ENCODE measurements at regions not wholly inside any gene's neighbourhood (a gene's known extent, or its start where the extent isn't known, plus 50 kb on each side); places are given as distances from the start of the nearest gene placed in this dataset.
A peak's percentile ranks its signal among the peaks of the same experiment; 100 is the strongest.
"Not testable (repeated sequence)": the region's sequence is repeated elsewhere in the genome, so short reads cannot be mapped to it uniquely, and the experiment has no call there.

GRCh38 chr7:65620216-65620615 is 246.6 kb downstream of the ZNF92 start:
- H2AFZ ChIP-seq (ENCODE audit: insufficient read depth, low read depth, low read length, poor library complexity, severe bottlenecking); H3K9ac ChIP-seq (ENCODE audit: low read length); H3K27ac Mint-ChIP-seq; H3K4me1 ChIP-seq (ENCODE audit: control insufficient read depth in 2 of 2, insufficient read depth in 2 of 2, low read length in 2 of 2); H3K9me3 Mint-ChIP-seq (ENCODE audit: insufficient read depth); intact Hi-C loops (cut with micrococcal nuclease); H3K4me2 ChIP-seq (replicated peaks; ENCODE audit: low read depth, low read length, poor library complexity, severe bottlenecking); H3K4me3 ChIP-seq (ENCODE audit: control extremely low read depth in 1 of 5, extremely low read depth in 1 of 5, insufficient read depth in 1 of 5, low read depth in 2 of 5, low read length in 4 of 5); H3K9me3 ChIP-seq (ENCODE audit: control extremely low read depth in 1 of 3, control insufficient read depth in 2 of 3, insufficient read depth in 1 of 3, low read length in 2 of 3); H3K4me3 Mint-ChIP-seq; POLR2A ChIA-PET; H4K20me1 ChIP-seq (ENCODE audit: control insufficient read depth, insufficient read depth, low read length, poor library complexity, severe bottlenecking); H3K36me3 ChIP-seq (replicated peaks in 1 of 2; ENCODE audit: control extremely low read depth in 1 of 2, control insufficient read depth in 1 of 2, extremely low read depth in 1 of 2, insufficient read depth in 2 of 2, low read length in 1 of 2); H3K27ac ChIP-seq (ENCODE audit: low read length in 2 of 2); ATAC-seq (ENCODE audit: low read depth); H3K27me3 ChIP-seq (replicated peaks in 1 of 4; ENCODE audit: control extremely low read depth in 1 of 4, control insufficient read depth in 3 of 4, insufficient read depth in 4 of 4, low read length in 3 of 4); DNase-seq; H3K4me1 Mint-ChIP-seq; H3K79me2 ChIP-seq (ENCODE audit: control insufficient read depth, insufficient read depth, low read length): not testable (repeated sequence)
- peaks cover 37% of the 10 kb centered on the region for H3K27me3 Mint-ChIP-seq
- WGBS (ENCODE audit: insufficient coverage), result 60% methylated on average over 1 of the region's 5 CpGs
- CTCF ChIA-PET, result interaction anchor here (2.9 kb wide), 1 partner anchor 403 kb away, joined by 17 read pairs; no protein-coding TSS in a partner anchor

GRCh38 chr7:65621580-65622201 is 248.0 kb downstream of the ZNF92 start:
- H3K27me3 ChIP-seq (replicated peaks in 1 of 4; ENCODE audit: control extremely low read depth in 1 of 4, control insufficient read depth in 3 of 4, insufficient read depth in 4 of 4, low read length in 3 of 4); H3K4me3 ChIP-seq (ENCODE audit: control extremely low read depth in 1 of 5, extremely low read depth in 1 of 5, insufficient read depth in 1 of 5, low read depth in 2 of 5, low read length in 4 of 5); H2AFZ ChIP-seq (ENCODE audit: insufficient read depth, low read depth, low read length, poor library complexity, severe bottlenecking); H3K9me3 ChIP-seq (ENCODE audit: control extremely low read depth in 1 of 3, control insufficient read depth in 2 of 3, insufficient read depth in 1 of 3, low read length in 2 of 3); POLR2A ChIA-PET; intact Hi-C loops (cut with micrococcal nuclease); H3K27ac ChIP-seq (ENCODE audit: low read length in 2 of 2); H3K79me2 ChIP-seq (ENCODE audit: control insufficient read depth, insufficient read depth, low read length); H3K27ac Mint-ChIP-seq; H3K9me3 Mint-ChIP-seq (ENCODE audit: insufficient read depth); H3K4me3 Mint-ChIP-seq; H3K4me2 ChIP-seq (replicated peaks; ENCODE audit: low read depth, low read length, poor library complexity, severe bottlenecking); H4K20me1 ChIP-seq (ENCODE audit: control insufficient read depth, insufficient read depth, low read length, poor library complexity, severe bottlenecking); H3K4me1 Mint-ChIP-seq; H3K36me3 ChIP-seq (replicated peaks in 1 of 2; ENCODE audit: control extremely low read depth in 1 of 2, control insufficient read depth in 1 of 2, extremely low read depth in 1 of 2, insufficient read depth in 2 of 2, low read length in 1 of 2); H3K4me1 ChIP-seq (ENCODE audit: control insufficient read depth in 2 of 2, insufficient read depth in 2 of 2, low read length in 2 of 2); H3K9ac ChIP-seq (ENCODE audit: low read length): not testable (repeated sequence)
- ATAC-seq (ENCODE audit: low read depth) (peak; percentile 39), DNase-seq (peak; percentile 54)
- 38% methylated on average over 4 of the region's 6 CpGs for WGBS (ENCODE audit: insufficient coverage)
- peak; percentile 81 for TF ChIP-seq CTCF (IDR thresholded peaks at IDR 0.05)
- CTCF ChIA-PET, result interaction anchor here (0.7 to 2.9 kb wide), 4 partner anchors 247 to 405 kb away, joined by 3 to 17 read pairs (median 4); no protein-coding TSS in a partner anchor
- peaks cover 31% of the 10 kb centered on the region for H3K27me3 Mint-ChIP-seq

DNA sequence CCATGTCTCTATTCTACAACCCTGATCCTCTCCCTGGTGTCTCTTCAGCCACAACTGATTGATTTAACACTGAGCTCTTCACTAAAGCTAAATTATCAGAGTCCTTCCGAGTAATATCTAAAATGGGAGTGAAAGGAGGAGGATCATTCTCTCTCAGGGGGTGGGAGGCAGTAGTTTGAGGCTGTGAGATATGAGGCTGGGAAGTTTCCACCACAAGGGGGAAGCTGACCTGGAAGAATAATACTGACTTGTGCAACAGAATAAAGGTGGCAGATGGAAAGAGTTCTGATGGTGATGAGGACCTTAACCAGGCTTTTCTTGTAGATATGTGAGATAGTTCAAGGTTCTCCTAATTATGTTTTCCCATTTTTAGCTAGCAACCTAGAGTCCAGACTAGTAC is 241.6 kb upstream of the VKORC1L1 start:
- H3K36me3 ChIP-seq (replicated peaks in 1 of 2; ENCODE audit: control extremely low read depth in 1 of 2, control insufficient read depth in 1 of 2, extremely low read depth in 1 of 2, insufficient read depth in 2 of 2, low read length in 1 of 2); CTCF ChIA-PET; H3K27me3 ChIP-seq (replicated peaks in 1 of 4; ENCODE audit: control extremely low read depth in 1 of 4, control insufficient read depth in 3 of 4, insufficient read depth in 4 of 4, low read length in 3 of 4); H3K27me3 Mint-ChIP-seq; H3K9me3 Mint-ChIP-seq (ENCODE audit: insufficient read depth); H3K4me1 ChIP-seq (ENCODE audit: control insufficient read depth in 2 of 2, insufficient read depth in 2 of 2, low read length in 2 of 2); DNase-seq; H2AFZ ChIP-seq (ENCODE audit: insufficient read depth, low read depth, low read length, poor library complexity, severe bottlenecking); H3K4me3 Mint-ChIP-seq; ATAC-seq (ENCODE audit: low read depth); H3K9me3 ChIP-seq (ENCODE audit: control extremely low read depth in 1 of 3, control insufficient read depth in 2 of 3, insufficient read depth in 1 of 3, low read length in 2 of 3); H3K79me2 ChIP-seq (ENCODE audit: control insufficient read depth, insufficient read depth, low read length); H3K4me2 ChIP-seq (replicated peaks; ENCODE audit: low read depth, low read length, poor library complexity, severe bottlenecking); H3K4me3 ChIP-seq (ENCODE audit: control extremely low read depth in 1 of 5, extremely low read depth in 1 of 5, insufficient read depth in 1 of 5, low read depth in 2 of 5, low read length in 4 of 5); H4K20me1 ChIP-seq (ENCODE audit: control insufficient read depth, insufficient read depth, low read length, poor library complexity, severe bottlenecking); H3K27ac Mint-ChIP-seq; H3K4me1 Mint-ChIP-seq; intact Hi-C loops (cut with micrococcal nuclease); H3K27ac ChIP-seq (ENCODE audit: low read length in 2 of 2); H3K9ac ChIP-seq (ENCODE audit: low read length); POLR2A ChIA-PET: not testable (repeated sequence)
- WGBS (ENCODE audit: insufficient coverage), result no CpG with 5 or more reads among the region's 1 CpG

All from B cell (primary cell).